GM12878 (cell line): ENCODE measurements at regions not wholly inside any gene's neighbourhood (a gene's known extent, or its start where the extent isn't known, plus 50 kb on each side); places are given as distances from the start of the nearest gene placed in this dataset.

Experiments
- BCLAF1 ChIP-seq: fragments of 450-650 bp; IDR thresholded peaks from 2 replicates; pipeline ENCODE4 v1.6.1; 2017; ENCODE audit warnings: antibody characterized with exemption, mild to moderate bottlenecking, moderate library complexity
- BHLHE40 ChIP-seq, 2 experiments: fragments of 450-650 bp in 1 of 2; IDR thresholded peaks; 2 replicates each; pipeline ENCODE4 v1.6.1; 2011 to 2017; ENCODE audit warnings: low read depth in 2 of 2, borderline replicate concordance in 1 of 2, improper control_type of control experiment in 1 of 2, low read length in 1 of 2, mild to moderate bottlenecking in 1 of 2
- CEBPB ChIP-seq, 2 experiments: fragments of 150-350 bp in 1 of 2; IDR thresholded peaks; 2 replicates each; pipeline ENCODE4 v1.6.1; 2012 to 2014; ENCODE audit warnings: low read depth in 2 of 2, low read length in 2 of 2, borderline replicate concordance in 1 of 2, inconsistent platforms in 1 of 2
- CREB1 ChIP-seq: IDR thresholded peaks from 2 replicates; pipeline ENCODE4 v1.6.1; 2012; ENCODE audit warnings: low read depth, mild to moderate bottlenecking, inconsistent platforms
- EP300 ChIP-seq, 2 experiments: fragments of 150-350 bp in 1 of 2; IDR thresholded peaks; 2 replicates each; pipeline ENCODE4 v1.6.1; 2011 to 2012; ENCODE audit warnings: low read depth in 2 of 2, low read length in 2 of 2, borderline replicate concordance in 1 of 2, improper control_type of control experiment in 1 of 2, inconsistent platforms in 1 of 2; ENCODE audit not compliant: control insufficient read depth in 1 of 2
- EZH2 ChIP-seq: IDR thresholded peaks from 2 replicates; pipeline ENCODE4 v1.6.1; 2012; ENCODE audit warnings: low read depth, mild to moderate bottlenecking, control low read depth, inconsistent platforms, low read length, borderline replicate concordance; ENCODE audit not compliant: control insufficient read depth
- PML ChIP-seq: IDR thresholded peaks from 2 replicates; pipeline ENCODE4 v1.6.1; 2012; ENCODE audit warnings: low read length, inconsistent platforms
- POLR2A ChIP-seq: IDR thresholded peaks from 2 replicates; pipeline ENCODE4 v1.6.1; 2011; ENCODE audit warnings: low read depth, mild to moderate bottlenecking, low read length
- POLR2AphosphoS2 ChIP-seq: IDR thresholded peaks from 2 replicates; pipeline ENCODE4 v1.6.1; 2011; ENCODE audit warnings: low read depth, mild to moderate bottlenecking, low read length, improper control_type of control experiment, moderate library complexity
- POLR2AphosphoS5 ChIP-seq: IDR thresholded peaks from 2 replicates; pipeline ENCODE4 v1.6.1; 2011; ENCODE audit warnings: mild to moderate bottlenecking, low read length, inconsistent platforms
- TAF1 ChIP-seq: IDR thresholded peaks from 2 replicates; pipeline ENCODE4 v1.6.1; 2011; ENCODE audit warnings: mild to moderate bottlenecking, low read depth, low read length, borderline replicate concordance
- TF ChIP-seq, protein P1 (sequence below), 3 experiments: IDR thresholded peaks in 2 of 3; conservative IDR thresholded peaks in 1 of 3; 2 replicates each; pipeline ENCODE4 v1.5.1; 2011; ENCODE audit warnings: low read depth in 3 of 3, low read length in 3 of 3, mild to moderate bottlenecking in 3 of 3, control low read depth in 2 of 3, moderate library complexity in 2 of 3, inconsistent platforms in 1 of 3, mixed read lengths in 1 of 3; ENCODE audit not compliant: control insufficient read depth in 2 of 3, insufficient read depth in 1 of 3; ENCODE audit errors: extremely low read depth in 1 of 3
- TF ChIP-seq, protein P2 (sequence below): IDR thresholded peaks from 2 replicates; pipeline ENCODE4 v1.6.1; 2012; ENCODE audit warnings: improper control_type of control experiment, low read depth, low read length; ENCODE audit not compliant: insufficient replicate concordance
- TF ChIP-seq, protein P3 (sequence below): IDR thresholded peaks from 2 replicates; pipeline ENCODE4 v1.6.1; 2011; ENCODE audit warnings: low read depth, mild to moderate bottlenecking, low read length, moderate library complexity, borderline replicate concordance; ENCODE audit errors: extremely low read depth

DNA sequence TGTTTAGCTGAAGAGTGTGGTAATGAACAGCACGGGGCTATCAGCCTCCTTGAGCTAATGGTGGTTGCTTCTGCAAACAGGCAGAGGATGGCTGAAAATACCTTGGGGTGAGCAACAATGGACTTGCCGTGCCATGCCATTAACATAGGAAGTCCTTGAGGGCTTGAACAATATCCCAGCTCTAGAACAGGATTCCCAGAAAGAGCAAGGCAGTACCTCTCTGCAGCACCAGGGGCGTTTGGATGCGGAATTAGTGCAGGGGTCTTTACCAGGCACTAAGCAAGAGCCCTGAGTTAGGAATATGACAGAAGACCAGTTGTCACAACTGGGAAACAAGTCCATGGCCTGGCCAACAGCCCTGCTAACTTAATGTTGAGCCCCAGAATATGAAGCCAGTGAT is 143.2 kb upstream of the COBL start:
- TF ChIP-seq EP300 (IDR thresholded peaks at IDR 0.05; ENCODE audit: borderline replicate concordance in 1 of 2, control insufficient read depth in 1 of 2, low read depth in 2 of 2, low read length in 2 of 2) (no peak), BHLHE40 (IDR thresholded peaks at IDR 0.05; ENCODE audit: borderline replicate concordance in 1 of 2, low read depth in 2 of 2, low read length in 1 of 2) (no peak), TAF1 (no peak), POLR2AphosphoS2 (no peak), POLR2A (no peak), CEBPB (IDR thresholded peaks at IDR 0.05; ENCODE audit: borderline replicate concordance in 1 of 2, low read depth in 2 of 2, low read length in 2 of 2) (no peak), CREB1 (no peak), PML (no peak), EZH2 (no peak), BCLAF1 (no peak), POLR2AphosphoS5 (no peak)
- TF ChIP-seq, protein P1, sequence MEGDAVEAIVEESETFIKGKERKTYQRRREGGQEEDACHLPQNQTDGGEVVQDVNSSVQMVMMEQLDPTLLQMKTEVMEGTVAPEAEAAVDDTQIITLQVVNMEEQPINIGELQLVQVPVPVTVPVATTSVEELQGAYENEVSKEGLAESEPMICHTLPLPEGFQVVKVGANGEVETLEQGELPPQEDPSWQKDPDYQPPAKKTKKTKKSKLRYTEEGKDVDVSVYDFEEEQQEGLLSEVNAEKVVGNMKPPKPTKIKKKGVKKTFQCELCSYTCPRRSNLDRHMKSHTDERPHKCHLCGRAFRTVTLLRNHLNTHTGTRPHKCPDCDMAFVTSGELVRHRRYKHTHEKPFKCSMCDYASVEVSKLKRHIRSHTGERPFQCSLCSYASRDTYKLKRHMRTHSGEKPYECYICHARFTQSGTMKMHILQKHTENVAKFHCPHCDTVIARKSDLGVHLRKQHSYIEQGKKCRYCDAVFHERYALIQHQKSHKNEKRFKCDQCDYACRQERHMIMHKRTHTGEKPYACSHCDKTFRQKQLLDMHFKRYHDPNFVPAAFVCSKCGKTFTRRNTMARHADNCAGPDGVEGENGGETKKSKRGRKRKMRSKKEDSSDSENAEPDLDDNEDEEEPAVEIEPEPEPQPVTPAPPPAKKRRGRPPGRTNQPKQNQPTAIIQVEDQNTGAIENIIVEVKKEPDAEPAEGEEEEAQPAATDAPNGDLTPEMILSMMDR (IDR thresholded peaks at IDR 0.05 in 2 of 3, conservative IDR thresholded peaks at IDR 0.05 in 1 of 3; ENCODE audit: control insufficient read depth in 2 of 3, extremely low read depth in 1 of 3, insufficient read depth in 1 of 3, low read depth in 3 of 3, low read length in 3 of 3) = no peak
- TF ChIP-seq, protein P2, sequence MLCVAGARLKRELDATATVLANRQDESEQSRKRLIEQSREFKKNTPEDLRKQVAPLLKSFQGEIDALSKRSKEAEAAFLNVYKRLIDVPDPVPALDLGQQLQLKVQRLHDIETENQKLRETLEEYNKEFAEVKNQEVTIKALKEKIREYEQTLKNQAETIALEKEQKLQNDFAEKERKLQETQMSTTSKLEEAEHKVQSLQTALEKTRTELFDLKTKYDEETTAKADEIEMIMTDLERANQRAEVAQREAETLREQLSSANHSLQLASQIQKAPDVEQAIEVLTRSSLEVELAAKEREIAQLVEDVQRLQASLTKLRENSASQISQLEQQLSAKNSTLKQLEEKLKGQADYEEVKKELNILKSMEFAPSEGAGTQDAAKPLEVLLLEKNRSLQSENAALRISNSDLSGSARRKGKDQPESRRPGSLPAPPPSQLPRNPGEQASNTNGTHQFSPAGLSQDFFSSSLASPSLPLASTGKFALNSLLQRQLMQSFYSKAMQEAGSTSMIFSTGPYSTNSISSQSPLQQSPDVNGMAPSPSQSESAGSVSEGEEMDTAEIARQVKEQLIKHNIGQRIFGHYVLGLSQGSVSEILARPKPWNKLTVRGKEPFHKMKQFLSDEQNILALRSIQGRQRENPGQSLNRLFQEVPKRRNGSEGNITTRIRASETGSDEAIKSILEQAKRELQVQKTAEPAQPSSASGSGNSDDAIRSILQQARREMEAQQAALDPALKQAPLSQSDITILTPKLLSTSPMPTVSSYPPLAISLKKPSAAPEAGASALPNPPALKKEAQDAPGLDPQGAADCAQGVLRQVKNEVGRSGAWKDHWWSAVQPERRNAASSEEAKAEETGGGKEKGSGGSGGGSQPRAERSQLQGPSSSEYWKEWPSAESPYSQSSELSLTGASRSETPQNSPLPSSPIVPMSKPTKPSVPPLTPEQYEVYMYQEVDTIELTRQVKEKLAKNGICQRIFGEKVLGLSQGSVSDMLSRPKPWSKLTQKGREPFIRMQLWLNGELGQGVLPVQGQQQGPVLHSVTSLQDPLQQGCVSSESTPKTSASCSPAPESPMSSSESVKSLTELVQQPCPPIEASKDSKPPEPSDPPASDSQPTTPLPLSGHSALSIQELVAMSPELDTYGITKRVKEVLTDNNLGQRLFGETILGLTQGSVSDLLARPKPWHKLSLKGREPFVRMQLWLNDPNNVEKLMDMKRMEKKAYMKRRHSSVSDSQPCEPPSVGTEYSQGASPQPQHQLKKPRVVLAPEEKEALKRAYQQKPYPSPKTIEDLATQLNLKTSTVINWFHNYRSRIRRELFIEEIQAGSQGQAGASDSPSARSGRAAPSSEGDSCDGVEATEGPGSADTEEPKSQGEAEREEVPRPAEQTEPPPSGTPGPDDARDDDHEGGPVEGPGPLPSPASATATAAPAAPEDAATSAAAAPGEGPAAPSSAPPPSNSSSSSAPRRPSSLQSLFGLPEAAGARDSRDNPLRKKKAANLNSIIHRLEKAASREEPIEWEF = no peak
- TF ChIP-seq, protein P3, sequence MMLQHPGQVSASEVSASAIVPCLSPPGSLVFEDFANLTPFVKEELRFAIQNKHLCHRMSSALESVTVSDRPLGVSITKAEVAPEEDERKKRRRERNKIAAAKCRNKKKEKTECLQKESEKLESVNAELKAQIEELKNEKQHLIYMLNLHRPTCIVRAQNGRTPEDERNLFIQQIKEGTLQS = no peak
